SW 1271 (cell line): ENCODE measurements at regions not wholly inside any gene's neighbourhood (a gene's known extent, or its start where the extent isn't known, plus 50 kb on each side); places are given as distances from the start of the nearest gene placed in this dataset.

Experiments
- DNase-seq, 2 experiments: peaks; one replicate each; lab custom pipeline; 2025; lab: John Stamatoyannopoulos, UW

- no peak for DNase-seq
Measured at GRCh38 chr5:179497636-179498340, 52.6 kb upstream of the RUFY1 start.

DNA sequence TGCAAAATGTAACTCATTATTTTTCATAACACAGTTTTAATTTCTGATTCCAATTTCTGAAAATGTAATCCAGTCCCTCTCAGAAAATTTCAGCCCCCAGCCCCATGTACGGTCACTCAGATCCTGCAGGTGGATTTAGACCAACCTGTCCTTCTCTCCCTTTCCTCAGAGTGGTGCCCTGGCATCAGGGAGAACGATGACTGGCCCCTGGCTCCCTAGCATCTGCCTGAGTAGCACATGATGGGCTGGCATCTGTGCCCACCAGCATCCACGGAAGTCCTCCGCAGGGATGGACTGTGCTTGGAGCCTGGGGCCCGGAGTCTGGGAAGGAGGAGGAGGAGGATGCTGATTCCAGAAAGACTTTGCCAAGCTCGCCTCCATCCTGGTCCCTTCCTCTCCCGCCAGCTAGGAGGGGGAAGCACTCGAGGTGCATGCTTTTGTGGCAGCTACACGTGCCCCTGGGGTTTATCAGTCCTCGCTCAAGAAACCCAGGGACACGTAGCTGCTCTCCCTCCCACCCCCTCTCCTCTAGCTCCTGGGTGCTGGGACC is 54.4 kb upstream of the RUFY1 start:
- peak in 1 of 2 experiments; percentile 10 for DNase-seq

DNA sequence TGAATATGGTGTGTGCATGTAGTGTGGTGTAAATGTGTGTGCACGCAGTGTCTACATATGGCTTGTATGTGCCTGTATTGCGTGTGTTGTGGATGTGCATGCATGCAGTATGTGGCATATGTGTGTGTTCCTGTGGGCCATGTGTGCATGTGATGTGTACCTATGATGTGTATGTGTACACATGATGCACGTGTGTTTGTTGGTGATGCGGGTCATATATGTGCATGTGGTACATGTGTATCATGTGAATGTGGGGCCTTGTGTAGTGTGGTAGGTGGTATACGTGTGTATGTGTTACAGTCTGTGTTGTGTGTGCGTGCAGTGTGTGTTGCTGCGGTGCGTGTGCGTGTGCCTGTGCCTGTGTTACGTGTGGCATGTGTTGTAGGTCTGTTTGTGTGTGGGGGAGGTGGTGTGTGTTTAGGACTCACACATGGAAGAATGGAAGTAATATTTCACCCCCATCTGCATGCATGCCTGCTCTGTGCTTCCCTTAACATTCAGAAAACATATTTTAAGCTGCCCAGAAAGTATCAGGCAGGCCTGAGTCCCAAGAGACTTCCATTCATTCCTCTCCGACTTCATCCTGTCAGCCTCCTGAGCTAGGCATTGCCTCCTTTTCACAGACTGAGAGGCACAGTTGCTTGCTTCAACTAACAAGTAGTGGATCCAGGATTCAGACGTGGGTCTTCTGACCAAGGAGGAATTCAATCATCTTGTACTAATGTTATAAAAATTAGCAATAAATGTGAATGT is 55.4 kb upstream of the RUFY1 start:
- no peak for DNase-seq

DNA sequence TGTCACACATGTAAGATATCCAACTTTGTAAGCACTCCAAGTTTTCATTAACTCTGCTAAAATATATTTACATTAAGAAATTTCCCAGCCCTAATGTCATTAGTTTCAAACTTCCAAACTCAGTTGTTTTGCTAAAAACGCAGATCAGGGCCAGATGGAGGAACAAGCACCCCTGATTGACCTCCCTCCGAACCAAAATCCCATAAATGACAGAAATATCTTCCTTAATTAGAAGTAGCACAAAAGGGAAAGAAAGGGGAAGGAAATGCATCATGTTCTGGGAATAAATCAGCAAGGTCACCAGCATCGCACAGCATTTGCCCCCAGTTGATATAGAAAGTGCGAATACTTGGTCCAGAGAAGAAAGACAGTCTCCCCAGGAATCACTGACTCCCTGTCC is 61.4 kb upstream of the RUFY1 start:
- no peak for DNase-seq

DNA sequence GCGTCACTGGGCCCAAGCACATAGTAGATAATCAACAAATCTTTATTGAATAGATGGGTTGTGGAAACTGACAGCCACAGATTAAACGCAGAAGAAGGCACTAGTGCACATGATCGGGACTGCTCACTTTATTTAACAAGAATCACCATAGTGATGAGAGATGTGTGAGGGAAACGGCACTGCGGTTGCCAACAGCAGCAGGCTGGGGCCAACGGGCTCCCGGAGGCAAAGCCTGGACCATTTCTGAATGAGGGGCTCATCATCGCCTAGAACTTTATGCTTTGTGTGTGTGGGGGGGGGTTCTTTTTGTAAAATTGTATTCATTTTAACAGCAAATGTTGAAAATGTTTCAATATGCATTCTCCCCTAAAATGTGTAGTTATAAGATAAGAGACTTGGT is 61.9 kb upstream of the RUFY1 start:
- no peak for DNase-seq

DNA sequence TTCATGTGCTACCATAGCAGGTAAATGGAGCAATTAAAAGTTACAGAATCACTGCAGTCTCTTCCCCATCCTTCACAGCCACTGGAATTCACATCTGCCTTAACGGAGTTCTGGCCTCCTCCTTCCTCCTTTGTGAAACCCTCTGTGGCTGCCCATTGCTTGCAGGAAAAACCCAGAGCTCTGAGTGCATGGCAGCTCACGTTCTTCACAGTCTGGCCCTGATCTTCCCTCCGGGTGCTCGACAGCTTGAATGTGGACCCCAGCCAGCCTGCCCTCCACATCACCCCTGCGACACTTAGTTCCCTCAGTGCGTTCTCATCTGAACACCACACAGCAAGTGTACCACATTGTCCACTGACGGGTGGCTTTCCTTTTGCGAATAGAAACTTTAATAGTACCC is 63.2 kb upstream of the RUFY1 start:
- DNase-seq = no peak

- no peak for DNase-seq
Measured at GRCh38 chr5:179486596-179487051, 63.7 kb upstream of the RUFY1 start.

DNA sequence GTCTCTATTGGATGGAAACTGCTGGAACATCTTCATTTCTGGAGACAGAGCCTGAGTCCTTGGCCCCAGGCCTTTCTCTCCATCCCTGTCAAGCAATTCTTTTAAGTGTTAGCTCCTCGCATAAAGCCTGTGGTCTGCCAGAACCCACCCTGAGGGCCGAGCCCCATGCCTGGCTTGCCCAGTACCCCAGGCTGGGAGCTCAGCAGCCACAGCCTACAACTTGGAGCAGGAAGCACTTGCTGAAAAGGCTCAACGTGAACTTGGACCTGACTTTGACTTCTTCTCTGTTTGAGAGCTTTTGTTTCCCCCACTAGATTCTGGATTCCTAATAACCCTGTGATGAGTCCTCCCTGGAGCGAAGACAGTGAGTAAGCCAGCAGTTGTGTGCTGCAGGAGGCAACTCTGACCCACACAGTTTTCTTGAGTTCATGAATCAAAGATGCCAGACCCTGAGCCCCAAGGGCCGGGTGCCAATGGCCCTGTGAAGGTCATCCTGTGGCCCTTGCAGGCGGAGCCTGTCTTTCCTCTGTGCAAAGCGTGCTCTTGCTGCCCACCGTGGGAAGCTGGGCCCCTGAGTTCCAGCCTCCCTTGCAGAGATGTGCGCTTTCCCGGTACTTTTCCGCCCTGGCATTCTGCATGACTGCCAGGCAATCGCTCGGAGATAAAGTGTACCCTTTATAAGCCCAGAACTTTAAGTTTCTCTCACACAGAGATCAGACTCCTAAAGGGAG is 64.3 kb upstream of the RUFY1 start:
- DNase-seq = no peak

- no peak for DNase-seq
Measured at GRCh38 chr5:179484761-179485160, 65.6 kb upstream of the RUFY1 start.

DNA sequence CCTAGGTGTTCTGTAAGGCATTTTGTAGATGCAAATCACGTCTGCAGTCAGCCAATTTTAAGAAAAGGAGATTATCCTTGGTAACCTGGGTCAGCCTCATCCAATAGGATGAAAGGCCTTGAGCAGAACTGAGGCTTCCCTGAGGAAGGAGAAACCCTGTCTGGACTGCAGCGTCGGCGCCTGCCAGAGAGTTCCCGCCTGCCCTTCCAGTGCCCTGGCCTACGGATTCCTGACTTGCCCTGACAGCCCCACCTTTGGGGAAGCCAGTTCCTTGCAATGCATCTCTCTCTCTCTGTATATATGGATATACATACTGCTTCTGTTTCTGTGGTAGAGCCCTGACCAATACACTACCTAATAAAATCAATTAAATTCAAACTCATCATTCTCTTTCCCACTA is 66.2 kb upstream of the RUFY1 start:
- no peak for DNase-seq

DNA sequence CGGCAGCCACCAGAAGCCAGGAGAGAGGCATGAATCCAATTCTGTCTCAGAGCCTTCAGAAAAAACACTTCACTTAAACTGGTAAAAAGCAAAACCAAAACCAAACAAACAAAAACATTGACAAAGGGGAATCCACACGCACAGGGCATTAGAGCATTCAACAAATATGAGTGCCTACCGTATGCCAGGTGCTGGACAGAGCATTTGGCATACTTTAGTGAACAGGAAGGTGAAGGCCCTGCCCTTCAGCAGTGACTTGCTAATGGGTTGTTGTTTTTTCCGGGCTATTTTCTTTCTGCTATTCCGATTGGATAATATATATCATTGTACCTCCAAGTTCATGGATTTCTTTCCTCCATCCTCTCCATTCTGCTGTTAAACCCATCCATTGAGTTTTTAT is 71.7 kb upstream of the RUFY1 start:
- DNase-seq = no peak

- no peak for DNase-seq
Measured at GRCh38 chr5:179475208-179475751, 75.1 kb upstream of the RUFY1 start.

GRCh38 chr5:179472641-179473040 is 77.7 kb upstream of the RUFY1 start:
- no peak for DNase-seq

GRCh38 chr5:179472174-179472573 is 78.2 kb upstream of the RUFY1 start:
- DNase-seq = no peak

DNA sequence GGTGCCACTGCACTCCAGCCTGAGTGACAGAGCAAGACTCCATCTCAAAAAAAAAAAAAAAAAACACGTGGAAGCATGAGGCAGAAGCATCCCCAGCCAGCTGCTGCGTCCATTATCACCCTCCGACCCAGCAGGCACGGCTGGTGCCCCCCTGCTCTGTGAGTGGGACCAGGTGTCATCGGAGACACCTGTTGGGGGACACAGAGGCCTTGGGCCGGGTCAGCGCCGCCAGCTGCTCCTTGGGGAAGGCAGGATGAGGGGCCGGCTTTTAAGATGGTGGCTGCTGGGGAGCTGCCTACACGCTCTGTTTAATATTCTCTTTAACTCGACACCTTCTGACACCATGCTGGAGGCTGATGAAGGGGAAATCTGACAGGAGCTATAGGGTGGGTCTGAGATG is 80.2 kb upstream of the RUFY1 start:
- no peak for DNase-seq

DNA sequence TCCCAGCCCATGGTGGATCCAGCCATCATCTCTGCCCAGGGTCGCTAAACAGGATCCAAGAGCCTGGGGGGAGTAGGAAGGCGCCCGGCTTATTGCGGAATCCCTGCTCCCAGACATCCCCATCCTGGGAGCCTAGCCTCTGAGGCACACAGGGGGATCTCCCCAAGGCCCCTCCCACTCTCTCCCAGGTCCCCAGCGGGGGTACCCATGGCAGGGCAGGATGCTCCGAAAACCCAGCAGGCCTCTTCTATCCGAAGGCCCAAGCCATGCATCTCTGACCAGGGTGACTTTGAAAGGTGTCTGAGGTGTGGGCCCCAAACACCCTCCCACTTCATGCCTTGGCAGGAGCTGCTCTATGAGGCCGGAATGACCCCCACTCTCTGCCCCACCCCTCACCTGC is 81.7 kb upstream of the RUFY1 start:
- DNase-seq = no peak

DNA sequence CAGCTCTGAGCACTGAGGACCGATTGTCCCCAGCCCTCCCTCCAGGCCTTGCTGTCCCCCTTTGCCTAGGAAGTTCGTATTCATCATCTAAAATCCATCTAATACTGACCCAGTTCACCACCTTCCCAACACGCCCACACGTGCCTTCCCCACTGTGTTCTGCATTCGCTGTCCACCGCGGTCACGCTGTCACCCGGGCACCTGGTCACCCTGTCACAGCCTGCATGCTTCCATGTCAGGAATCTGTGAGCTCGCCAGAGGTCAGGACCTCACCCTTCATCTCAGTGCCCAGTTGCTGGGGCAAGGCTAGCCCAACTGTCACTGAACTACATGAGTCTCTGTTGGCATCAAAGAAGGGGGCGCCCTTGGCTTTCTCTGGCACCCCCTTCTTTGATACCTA is 82.9 kb upstream of the RUFY1 start:
- no peak for DNase-seq

GRCh38 chr5:179464631-179465030 is 85.7 kb upstream of the RUFY1 start:
- DNase-seq = no peak

GRCh38 chr5:179462040-179462439 is 88.3 kb upstream of the RUFY1 start:
- DNase-seq = no peak

GRCh38 chr5:179461576-179461975 is 88.8 kb upstream of the RUFY1 start:
- DNase-seq = no peak

DNA sequence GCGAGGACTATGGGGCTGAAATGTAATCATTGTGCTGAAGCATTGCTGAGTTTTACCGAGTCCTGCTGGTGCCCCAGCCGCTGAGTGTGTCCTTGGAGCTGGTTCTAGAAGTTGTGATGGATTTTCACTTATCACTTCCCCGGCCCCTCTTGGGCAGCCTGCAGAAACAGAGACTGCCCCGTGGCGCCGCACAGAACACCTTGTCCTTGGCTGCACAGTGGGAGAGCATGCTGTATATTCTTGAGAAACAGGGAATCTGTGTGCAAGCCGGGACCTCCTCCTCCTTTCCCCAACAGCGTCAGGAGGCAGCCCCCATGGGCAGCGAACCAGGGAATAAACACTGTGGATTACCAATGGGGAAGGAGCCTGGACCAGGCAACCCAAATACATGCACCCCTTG is 90.6 kb upstream of the RUFY1 start:
- DNase-seq = no peak

GRCh38 chr5:179457612-179458011 is 92.7 kb upstream of the RUFY1 start:
- no peak for DNase-seq
